ENCODE measurements at regions not wholly inside any gene's neighbourhood (a gene's known extent, or its start where the extent isn't known, plus 50 kb on each side); places are given as distances from the start of the nearest gene placed in this dataset.

DNA sequence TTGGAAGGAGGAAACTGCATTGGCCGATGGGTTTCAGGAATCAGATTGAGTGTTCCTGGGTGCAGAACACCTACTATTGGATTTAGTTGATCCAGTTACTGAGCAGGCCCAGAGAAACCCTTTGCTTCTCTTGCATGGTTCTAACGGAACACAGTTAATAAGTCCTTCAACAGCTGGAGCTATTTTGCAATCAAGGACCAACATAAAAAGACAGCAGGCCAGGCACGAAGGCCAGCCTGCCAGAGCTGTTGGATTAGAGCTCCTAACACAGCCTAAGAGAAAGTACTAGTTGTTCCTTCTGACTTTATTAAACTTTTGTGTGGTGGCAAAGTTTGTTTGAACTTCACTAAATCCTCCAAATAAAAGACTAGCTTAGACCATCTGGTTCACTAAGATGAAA lies 148.0 kb upstream of the LMO4 start:
- no peaks in the 10 kb centered on the region for H3K36me3 Mint-ChIP-seq (ENCODE audit: insufficient read depth)
- no peak for ATAC-seq (replicated peaks)
- H3K4me1 Mint-ChIP-seq (ENCODE audit: low read depth in 2 of 2), result no peaks in the 10 kb centered on the region
- no peaks in the 10 kb centered on the region for H3K9me3 Mint-ChIP-seq
- no peak for DNase-seq
- no peak overlapping the region for H3K27ac Mint-ChIP-seq
- peaks cover 35 to 42% of the 10 kb centered on the region in 2 donors for H3K27me3 Mint-ChIP-seq
- H3K4me3 Mint-ChIP-seq, result no peak overlapping the region

DNA sequence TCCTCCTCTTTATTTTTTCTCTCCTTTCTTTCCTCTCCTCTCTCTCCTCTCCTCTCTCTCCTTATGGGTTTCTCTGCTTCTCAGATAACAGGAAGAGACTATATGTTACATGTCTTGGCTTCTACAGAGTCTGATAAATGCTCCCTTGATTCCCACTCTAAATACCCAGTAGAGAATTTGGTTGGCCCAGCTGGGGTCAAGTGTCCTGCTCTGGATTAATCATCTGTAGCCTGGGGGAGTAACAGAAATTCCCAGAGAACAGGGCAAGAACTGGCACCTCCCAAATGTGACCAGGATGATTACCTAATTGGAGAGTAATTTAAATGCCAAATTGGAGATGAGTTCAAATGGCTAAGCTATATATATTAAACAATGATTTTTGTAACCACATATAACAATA lies 146.1 kb upstream of the LMO4 start:
- H3K36me3 Mint-ChIP-seq (ENCODE audit: insufficient read depth), result no peaks in the 10 kb centered on the region
- H3K4me3 Mint-ChIP-seq, result no peak overlapping the region
- H3K27me3 Mint-ChIP-seq, result peaks cover 28 to 33% of the 10 kb centered on the region in 2 donors
- no peaks in the 10 kb centered on the region for H3K9me3 Mint-ChIP-seq
- H3K27ac Mint-ChIP-seq, result no peak overlapping the region
- DNase-seq, result no peak
- no peak for ATAC-seq (replicated peaks)
- H3K4me1 Mint-ChIP-seq (ENCODE audit: low read depth in 2 of 2), result no peaks in the 10 kb centered on the region

DNA sequence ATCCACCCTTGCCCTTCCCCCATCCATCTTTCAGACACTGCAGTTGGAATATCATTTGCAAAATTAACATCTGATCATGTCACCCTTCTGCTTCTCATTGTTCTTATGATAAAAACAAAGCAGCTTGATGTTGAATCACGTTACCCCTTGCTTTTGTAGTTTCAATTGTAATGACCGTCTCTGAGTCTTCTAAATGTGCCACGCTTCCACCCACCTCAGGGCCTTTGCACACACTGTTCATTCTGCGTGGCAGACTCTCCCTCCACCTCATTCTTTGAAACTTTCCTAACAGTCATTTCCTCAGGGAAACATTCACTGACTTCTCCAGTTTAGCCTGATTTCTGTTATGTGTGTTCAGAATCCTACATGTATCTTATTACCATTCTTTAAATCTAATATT lies 143.6 kb upstream of the LMO4 start:
- Mint-ChIP-seq H3K4me3 (no peak overlapping the region), H3K27me3 (peaks cover 24 to 25% of the 10 kb centered on the region in 2 donors), H3K9me3 (no peaks in the 10 kb centered on the region), H3K36me3 (ENCODE audit: insufficient read depth) (no peaks in the 10 kb centered on the region), H3K4me1 (ENCODE audit: low read depth in 2 of 2) (no peaks in the 10 kb centered on the region), H3K27ac (no peak overlapping the region)
- ATAC-seq (replicated peaks), result no peak
- no peak for DNase-seq

DNA sequence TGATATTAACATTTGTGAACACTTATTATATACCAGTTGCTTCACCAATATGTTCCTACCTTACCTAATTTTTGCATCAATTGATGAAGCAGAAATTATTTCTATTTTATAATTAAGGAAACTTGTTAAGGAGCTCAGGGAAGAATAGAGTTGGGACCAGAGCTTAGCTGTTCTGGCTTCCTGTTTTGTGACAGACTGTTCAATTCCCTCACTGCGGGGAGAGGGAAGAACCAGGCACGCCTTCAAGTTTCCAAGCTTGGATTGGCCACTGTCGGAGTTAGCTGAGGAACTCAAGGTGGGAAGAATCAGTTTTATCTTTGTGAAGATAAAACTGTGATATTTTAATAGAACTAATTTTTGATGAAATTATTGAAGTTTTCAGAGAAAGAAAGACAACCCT lies 142.3 kb upstream of the LMO4 start:
- H3K27me3 Mint-ChIP-seq, result peaks cover 24 to 37% of the 10 kb centered on the region in 2 donors
- H3K4me3 Mint-ChIP-seq, result no peak overlapping the region
- no peaks in the 10 kb centered on the region for H3K36me3 Mint-ChIP-seq (ENCODE audit: insufficient read depth)
- H3K27ac Mint-ChIP-seq, result no peak overlapping the region
- ATAC-seq (replicated peaks) (no peak), DNase-seq (no peak)
- no peaks in the 10 kb centered on the region for H3K4me1 Mint-ChIP-seq (ENCODE audit: low read depth in 2 of 2)
- no peaks in the 10 kb centered on the region for H3K9me3 Mint-ChIP-seq

DNA sequence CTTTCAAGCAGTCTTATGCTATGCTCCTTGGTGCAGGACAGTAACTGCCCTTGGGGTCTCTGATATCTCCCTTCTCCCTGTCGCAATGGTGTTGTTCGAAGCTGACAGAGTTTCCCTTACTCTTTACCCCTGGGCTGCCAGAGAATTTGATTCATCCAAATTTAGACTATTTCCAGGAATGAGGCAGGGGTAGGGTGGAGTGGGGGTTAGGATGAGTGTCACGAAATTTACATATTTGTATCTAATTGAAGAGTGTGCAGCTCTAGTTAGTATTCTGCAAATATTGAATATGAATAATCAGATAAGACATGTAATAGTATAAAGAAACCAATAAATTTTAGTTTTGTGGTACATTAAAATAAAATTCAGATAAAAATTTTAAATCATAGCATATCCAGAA lies 140.0 kb upstream of the LMO4 start:
- H3K36me3 Mint-ChIP-seq (ENCODE audit: insufficient read depth), result no peaks in the 10 kb centered on the region
- DNase-seq (no peak), ATAC-seq (replicated peaks) (no peak)
- no peak overlapping the region for H3K27ac Mint-ChIP-seq
- no peaks in the 10 kb centered on the region for H3K9me3 Mint-ChIP-seq
- peaks cover 28 to 38% of the 10 kb centered on the region in 2 donors for H3K27me3 Mint-ChIP-seq
- H3K4me3 Mint-ChIP-seq, result no peak overlapping the region
- no peaks in the 10 kb centered on the region for H3K4me1 Mint-ChIP-seq (ENCODE audit: low read depth in 2 of 2)

DNA sequence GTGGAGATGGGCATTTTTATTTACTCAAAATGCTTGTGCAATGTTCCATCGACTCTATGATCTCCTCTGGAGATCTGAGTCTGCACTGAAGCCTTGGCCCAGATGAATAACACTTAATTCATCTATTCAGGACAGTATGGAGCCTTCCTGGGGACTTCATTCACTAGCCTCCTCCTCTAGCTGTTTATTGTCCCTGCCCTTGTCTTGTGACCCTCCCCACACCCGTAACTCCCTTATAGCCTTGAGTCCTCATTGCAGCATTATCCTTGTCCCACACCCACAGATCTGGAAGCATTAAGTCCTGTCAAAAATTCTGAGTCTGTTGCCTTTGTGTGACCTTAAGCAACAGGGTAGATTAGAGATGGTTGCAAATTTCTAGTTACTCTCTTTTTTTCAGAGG lies 138.3 kb upstream of the LMO4 start:
- peaks cover 0 to 2% of the 10 kb centered on the region in 2 donors for H3K9me3 Mint-ChIP-seq
- no peak overlapping the region for H3K27ac Mint-ChIP-seq
- no peaks in the 10 kb centered on the region for H3K36me3 Mint-ChIP-seq (ENCODE audit: insufficient read depth)
- ATAC-seq (replicated peaks) (no peak), DNase-seq (no peak)
- H3K4me3 Mint-ChIP-seq, result no peak overlapping the region
- no peaks in the 10 kb centered on the region for H3K4me1 Mint-ChIP-seq (ENCODE audit: low read depth in 2 of 2)
- peaks cover 28 to 30% of the 10 kb centered on the region in 2 donors for H3K27me3 Mint-ChIP-seq

DNA sequence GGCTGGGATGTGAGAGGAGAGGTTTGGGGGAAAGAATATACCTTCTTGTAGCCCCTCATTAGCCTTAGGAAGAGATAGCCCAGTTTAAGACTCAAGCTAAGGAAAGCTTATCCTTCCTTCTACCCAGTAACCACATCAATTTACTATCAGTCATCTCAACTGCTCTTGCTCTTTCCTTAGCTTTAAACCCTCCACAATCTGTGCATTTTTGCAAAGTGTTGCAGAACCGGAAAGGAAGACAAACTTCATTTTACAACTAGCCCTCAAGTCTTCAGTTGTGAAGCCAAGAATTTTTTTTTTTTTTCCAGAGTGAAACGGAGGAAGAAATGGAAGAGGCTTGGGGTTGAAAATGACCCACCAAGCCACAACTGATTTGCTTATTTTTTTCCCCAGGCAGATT lies 137.0 kb upstream of the LMO4 start:
- H3K27ac Mint-ChIP-seq, result no peak overlapping the region
- DNase-seq, result no peak
- H3K9me3 Mint-ChIP-seq, result peaks cover 0 to 2% of the 10 kb centered on the region in 2 donors
- peaks cover 25 to 28% of the 10 kb centered on the region in 2 donors for H3K27me3 Mint-ChIP-seq
- H3K4me3 Mint-ChIP-seq, result no peak overlapping the region
- no peaks in the 10 kb centered on the region for H3K4me1 Mint-ChIP-seq (ENCODE audit: low read depth in 2 of 2)
- ATAC-seq (replicated peaks), result no peak
- H3K36me3 Mint-ChIP-seq (ENCODE audit: insufficient read depth), result no peaks in the 10 kb centered on the region

DNA sequence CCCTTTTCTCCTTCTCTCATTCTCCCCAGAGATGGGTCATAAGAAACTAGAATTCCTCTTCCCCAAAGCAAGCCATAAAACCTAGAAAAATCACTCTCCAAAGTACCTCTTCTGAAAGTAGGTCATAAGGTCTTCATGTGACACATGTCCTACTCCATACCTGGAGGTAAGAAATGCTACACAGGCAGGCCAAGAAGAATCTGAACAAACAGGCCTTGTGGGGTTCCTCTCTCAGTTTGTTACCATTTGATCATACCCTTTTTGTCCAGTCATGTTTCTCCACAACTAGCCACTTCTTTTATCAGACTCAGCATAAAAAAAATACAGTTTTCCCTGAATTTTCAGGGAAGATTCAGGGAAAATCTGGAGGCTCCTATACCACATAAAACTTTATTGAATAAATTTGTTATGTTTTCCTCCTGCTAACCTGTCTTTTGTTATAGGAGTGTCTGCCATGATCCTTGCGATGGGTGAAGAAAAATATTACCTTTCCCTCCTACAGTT lies 134.4 kb upstream of the LMO4 start:
- no peaks in the 10 kb centered on the region for H3K36me3 Mint-ChIP-seq (ENCODE audit: insufficient read depth)
- ATAC-seq (replicated peaks) (no peak), DNase-seq (no peak)
- peaks cover 0 to 2% of the 10 kb centered on the region in 2 donors for H3K9me3 Mint-ChIP-seq
- no peak overlapping the region for H3K4me3 Mint-ChIP-seq
- H3K4me1 Mint-ChIP-seq (ENCODE audit: low read depth in 2 of 2), result no peaks in the 10 kb centered on the region
- no peak overlapping the region for H3K27ac Mint-ChIP-seq
- H3K27me3 Mint-ChIP-seq, result peaks cover 26 to 28% of the 10 kb centered on the region in 2 donors

DNA sequence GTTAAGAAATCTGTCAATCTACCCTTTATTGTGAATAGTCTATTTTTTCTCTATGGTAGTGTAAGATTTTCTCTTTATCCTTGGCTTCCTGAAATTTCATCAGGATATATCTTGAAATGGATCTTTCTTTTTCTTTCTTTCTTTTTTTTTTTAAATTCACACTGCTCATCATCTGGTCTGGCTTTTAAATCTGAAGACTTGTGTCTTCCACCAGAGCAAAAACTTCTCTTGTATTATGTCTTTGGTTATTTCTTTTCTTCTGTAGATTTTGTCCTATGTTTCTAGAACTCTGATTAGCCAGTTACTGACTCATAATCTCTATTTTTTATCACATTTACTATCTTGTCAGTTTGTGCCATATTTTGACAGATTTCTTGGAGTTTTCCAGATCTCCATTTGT lies 133.8 kb upstream of the LMO4 start:
- Mint-ChIP-seq H3K4me3 (no peak overlapping the region), H3K4me1 (ENCODE audit: low read depth in 2 of 2) (no peaks in the 10 kb centered on the region), H3K27ac (no peak overlapping the region), H3K36me3 (ENCODE audit: insufficient read depth) (no peaks in the 10 kb centered on the region), H3K9me3 (peaks cover 0 to 2% of the 10 kb centered on the region in 2 donors), H3K27me3 (peaks cover 31 to 34% of the 10 kb centered on the region in 2 donors)
- ATAC-seq (replicated peaks) (no peak), DNase-seq (no peak)

DNA sequence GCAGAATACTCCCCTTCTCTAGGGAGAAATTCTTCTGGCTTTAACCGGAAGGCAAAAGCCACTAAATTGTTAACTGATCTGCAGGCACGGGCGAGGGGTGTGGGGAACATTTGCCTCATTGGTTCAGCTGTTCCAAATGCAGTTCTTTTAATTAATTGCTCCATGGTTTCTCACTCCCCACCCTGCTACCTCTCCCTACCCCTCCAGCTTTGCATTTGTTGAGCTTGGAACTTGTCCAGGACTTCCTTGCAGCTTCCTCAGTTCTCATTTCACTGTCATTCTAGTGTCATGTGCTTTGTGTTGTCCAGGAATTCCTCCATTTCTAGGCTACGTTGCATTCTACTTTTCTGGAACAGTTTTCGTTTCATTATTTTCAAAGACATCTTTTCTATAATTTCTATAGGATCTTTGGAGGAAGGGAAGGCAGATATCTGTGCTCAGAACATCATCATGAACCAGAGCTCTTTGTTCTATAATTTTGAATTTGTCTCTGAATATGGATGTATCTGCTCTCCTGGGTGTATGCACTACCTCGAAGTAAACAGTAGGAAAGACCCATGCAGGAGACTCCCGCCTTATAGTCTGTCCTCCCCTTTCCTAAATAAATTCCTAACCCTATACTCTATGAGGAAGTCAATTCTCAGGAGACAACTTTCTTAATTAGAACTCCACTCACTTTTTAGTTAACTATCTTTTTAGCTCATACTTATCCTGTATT lies 132.4 kb upstream of the LMO4 start:
- no peak for ATAC-seq (replicated peaks)
- Mint-ChIP-seq H3K4me1 (ENCODE audit: low read depth in 2 of 2) (no peaks in the 10 kb centered on the region), H3K9me3 (peaks cover 0 to 2% of the 10 kb centered on the region in 2 donors), H3K4me3 (no peak overlapping the region), H3K36me3 (ENCODE audit: insufficient read depth) (no peaks in the 10 kb centered on the region), H3K27me3 (peaks cover 32 to 44% of the 10 kb centered on the region in 2 donors), H3K27ac (no peak overlapping the region)
- no peak for DNase-seq

DNA sequence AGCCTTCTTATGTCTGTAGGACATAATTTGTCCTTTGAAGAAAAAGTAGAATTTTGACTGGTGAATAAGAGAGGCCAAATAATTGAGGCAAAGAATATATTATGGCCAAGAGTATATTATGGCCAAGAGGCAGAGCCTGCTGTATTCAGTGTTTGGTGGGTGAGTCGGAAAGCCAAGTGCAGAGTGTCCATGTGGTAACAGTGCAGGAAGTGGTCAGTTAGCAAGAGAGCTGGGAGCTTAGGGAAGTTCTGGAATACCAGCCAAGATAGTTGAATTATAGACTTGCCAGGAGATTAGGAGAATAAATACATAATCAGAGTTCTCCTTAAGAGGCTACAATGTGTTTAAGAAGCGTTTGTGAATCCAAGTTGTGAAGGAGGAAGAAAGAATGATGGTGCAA lies 131.5 kb upstream of the LMO4 start:
- Mint-ChIP-seq H3K4me3 (no peak overlapping the region), H3K36me3 (ENCODE audit: insufficient read depth) (no peaks in the 10 kb centered on the region), H3K9me3 (peaks cover 0 to 2% of the 10 kb centered on the region in 2 donors), H3K27me3 (peaks cover 32 to 45% of the 10 kb centered on the region in 2 donors), H3K4me1 (ENCODE audit: low read depth in 2 of 2) (no peaks in the 10 kb centered on the region), H3K27ac (no peak overlapping the region)
- no peak for DNase-seq
- no peak for ATAC-seq (replicated peaks)

DNA sequence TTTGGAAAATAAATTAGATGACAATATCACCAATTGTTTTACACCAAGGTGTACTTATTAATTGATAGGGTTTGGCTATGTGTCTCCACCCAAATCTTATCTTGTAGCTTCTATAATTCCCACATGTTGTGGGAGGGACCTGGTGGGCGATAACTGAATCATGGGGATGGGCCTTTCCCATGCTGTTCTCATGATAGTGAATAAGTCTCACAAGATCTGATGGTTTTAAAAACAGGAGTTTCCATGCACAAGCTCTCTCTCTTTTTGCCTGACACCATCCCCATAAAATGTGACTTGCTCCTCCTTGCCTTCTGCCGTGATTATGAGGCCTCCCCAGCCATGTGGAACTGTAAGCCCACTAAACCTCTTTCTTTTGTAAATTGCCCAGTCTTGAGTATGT lies 131.0 kb upstream of the LMO4 start:
- DNase-seq (no peak), ATAC-seq (replicated peaks) (no peak)
- H3K9me3 Mint-ChIP-seq, result peaks cover 0 to 2% of the 10 kb centered on the region in 2 donors
- no peak overlapping the region for H3K4me3 Mint-ChIP-seq
- peaks cover 1 to 3% of the 10 kb centered on the region in 2 donors for H3K4me1 Mint-ChIP-seq (ENCODE audit: low read depth in 2 of 2)
- no peaks in the 10 kb centered on the region for H3K36me3 Mint-ChIP-seq (ENCODE audit: insufficient read depth)
- peaks cover 34 to 44% of the 10 kb centered on the region in 2 donors for H3K27me3 Mint-ChIP-seq
- H3K27ac Mint-ChIP-seq, result no peak overlapping the region

DNA sequence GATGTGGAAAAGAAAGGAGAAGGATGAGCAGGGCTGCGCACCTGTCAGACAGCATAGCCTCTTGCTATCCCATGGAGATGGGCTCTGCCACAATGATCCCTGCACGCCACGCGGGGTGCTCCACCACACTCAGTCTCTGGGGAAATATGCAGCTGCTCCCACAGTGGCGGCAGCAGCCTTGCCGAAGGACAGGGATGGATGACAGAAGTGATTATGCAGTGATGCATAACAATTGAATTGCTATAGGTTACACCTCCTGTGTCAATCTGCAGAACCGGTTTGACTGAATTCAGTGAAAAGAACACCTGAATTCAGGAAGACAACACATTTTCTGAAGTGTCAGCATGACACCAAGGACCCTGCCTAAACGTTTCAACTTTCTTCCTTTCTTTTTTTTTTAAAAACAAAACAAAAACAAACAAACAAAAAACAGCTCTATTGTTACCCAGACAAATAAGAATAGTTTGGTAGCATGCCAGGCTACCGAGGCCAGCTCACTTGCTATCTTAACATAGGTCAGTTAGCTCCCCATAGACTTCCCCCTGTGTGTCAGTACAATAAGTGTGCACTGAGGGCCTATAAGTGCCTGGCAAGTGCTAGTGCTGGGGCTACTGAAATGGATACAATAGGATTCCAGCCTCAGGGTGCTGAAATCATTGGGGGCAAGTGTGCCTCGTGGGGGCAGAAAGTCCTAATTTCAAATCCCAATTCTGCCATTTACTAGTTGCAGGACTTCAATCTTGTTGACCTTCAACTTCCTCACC lies 127.6 kb upstream of the LMO4 start:
- H3K27me3 Mint-ChIP-seq, result peaks cover 41 to 42% of the 10 kb centered on the region in 2 donors
- ATAC-seq (replicated peaks), result no peak
- H3K9me3 Mint-ChIP-seq, result no peaks in the 10 kb centered on the region
- no peak for DNase-seq
- H3K36me3 Mint-ChIP-seq (ENCODE audit: insufficient read depth), result no peaks in the 10 kb centered on the region
- peaks cover 3 to 6% of the 10 kb centered on the region in 2 donors for H3K4me1 Mint-ChIP-seq (ENCODE audit: low read depth in 2 of 2)
- H3K27ac Mint-ChIP-seq, result no peak overlapping the region
- H3K4me3 Mint-ChIP-seq, result no peak overlapping the region

DNA sequence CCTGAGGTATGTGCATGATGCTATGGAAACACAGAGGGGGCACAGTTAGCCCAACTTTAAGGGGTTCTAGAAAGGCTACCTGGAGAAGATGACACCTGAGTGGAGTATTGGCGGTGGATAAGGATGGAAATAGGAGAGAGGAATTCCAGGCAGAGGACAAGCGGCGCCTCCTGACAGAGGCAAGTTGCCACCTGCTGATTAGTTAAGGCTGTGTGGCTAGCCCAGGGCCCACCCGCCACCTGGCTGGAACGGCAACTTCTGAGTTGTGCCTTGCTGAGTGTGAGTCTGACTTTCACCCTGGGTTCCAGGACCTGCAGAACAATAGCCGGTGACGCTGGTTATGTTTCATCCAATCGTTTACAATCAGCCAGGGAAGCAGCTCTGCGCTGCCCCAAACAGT lies 126.9 kb upstream of the LMO4 start:
- DNase-seq, result no peak
- H3K36me3 Mint-ChIP-seq (ENCODE audit: insufficient read depth), result no peaks in the 10 kb centered on the region
- H3K4me3 Mint-ChIP-seq, result no peak overlapping the region
- peaks cover 3 to 6% of the 10 kb centered on the region in 2 donors for H3K4me1 Mint-ChIP-seq (ENCODE audit: low read depth in 2 of 2)
- H3K27ac Mint-ChIP-seq, result no peak overlapping the region
- no peaks in the 10 kb centered on the region for H3K9me3 Mint-ChIP-seq
- no peak for ATAC-seq (replicated peaks)
- peaks cover 46 to 47% of the 10 kb centered on the region in 2 donors for H3K27me3 Mint-ChIP-seq

Measured in effector memory CD8-positive, alpha-beta T cell (primary cell).